Naive thymus-derived CD4-positive, alpha-beta T cell (primary cell): ENCODE measurements at regions not wholly inside any gene's neighbourhood (a gene's known extent, or its start where the extent isn't known, plus 50 kb on each side); places are given as distances from the start of the nearest gene placed in this dataset.

Source experiments
- ATAC-seq: fragments of 150-1000 bp; cut with Tn5 transposase; 2 replicates; pipeline ENCODE4 v1.10.0; 2021; ENCODE audit warnings: mild to moderate bottlenecking, moderate library complexity
- CTCF ChIA-PET: fragments of 350-600 bp; sonication (Branson Sonifier 250); formaldehyde crosslinking; loops from one replicate; lab custom pipeline; 2021; ENCODE audit warnings: antibody characterized with exemption; lab: Charles Lee
- POLR2A ChIA-PET: fragments of 350-600 bp; sonication (Branson Sonifier 250); formaldehyde crosslinking; loops from one replicate; lab custom pipeline; 2021; ENCODE audit warnings: antibody characterized with exemption, inconsistent platforms; lab: Charles Lee
- DNase-seq, 9 donors: peaks; one replicate each; pipeline versions ENCODE4 v3.0.0 to v3.0.0-alpha.2; 2020 to 2022; ENCODE audit warnings: mixed read lengths in 1 of 9
- H3K27ac ChIP-seq: one replicate; pipeline ENCODE4 v1.7.0; 2013; ENCODE audit warnings: mild to moderate bottlenecking, low read depth, low read length, moderate library complexity
- H3K27me3 ChIP-seq, 2 donors: one replicate each; pipeline ENCODE4 v1.7.0; 2013; ENCODE audit warnings: low read length in 2 of 2, mild to moderate bottlenecking in 2 of 2, moderate library complexity in 2 of 2; ENCODE audit not compliant: control insufficient read depth in 2 of 2, insufficient read depth in 2 of 2
- H3K36me3 ChIP-seq, 3 experiments: 1 replicate in 2 of 3; 2 replicates in 1 of 3; pipeline ENCODE4 v1.7.0; 2013; ENCODE audit warnings: low read length in 3 of 3, mild to moderate bottlenecking in 3 of 3, moderate library complexity in 1 of 3; ENCODE audit not compliant: insufficient read depth in 3 of 3, control insufficient read depth in 2 of 3
- H3K4me1 ChIP-seq, 2 donors: one replicate each; pipeline ENCODE4 v1.7.0; 2013; ENCODE audit warnings: low read length in 2 of 2, mild to moderate bottlenecking in 2 of 2, moderate library complexity in 1 of 2; ENCODE audit not compliant: control insufficient read depth in 2 of 2, insufficient read depth in 2 of 2
- H3K4me3 ChIP-seq: 2 replicates; pipeline ENCODE4 v1.7.0; 2013; ENCODE audit warnings: mild to moderate bottlenecking, low read length
- H3K9me3 ChIP-seq, 3 experiments: 1 replicate in 2 of 3; 2 replicates in 1 of 3; pipeline ENCODE4 v1.7.0; 2013; ENCODE audit warnings: low read length in 3 of 3; ENCODE audit not compliant: control insufficient read depth in 2 of 3
- H3K27ac Mint-ChIP-seq, 9 donors: one replicate each; pipeline ENCODE4 v1.8.0; 2020 to 2022; ENCODE audit warnings: mixed read lengths in 9 of 9, mild to moderate bottlenecking in 8 of 9, moderate library complexity in 5 of 9, inconsistent platforms in 2 of 9
- H3K27me3 Mint-ChIP-seq, 5 donors: one replicate each; pipeline ENCODE4 v1.8.0; 2021 to 2022; ENCODE audit warnings: mixed read lengths in 5 of 5, mild to moderate bottlenecking in 1 of 5
- H3K36me3 Mint-ChIP-seq, 5 donors: one replicate each; pipeline ENCODE4 v1.8.0; 2020 to 2022; ENCODE audit warnings: mixed read lengths in 5 of 5, mild to moderate bottlenecking in 3 of 5, inconsistent platforms in 1 of 5
- H3K4me1 Mint-ChIP-seq, 7 donors: one replicate each; pipeline ENCODE4 v1.8.0; 2020 to 2022; ENCODE audit warnings: mixed read lengths in 7 of 7, mild to moderate bottlenecking in 3 of 7, inconsistent platforms in 1 of 7
- H3K4me3 Mint-ChIP-seq, 10 donors: one replicate each; pipeline ENCODE4 v1.8.0; 2020 to 2022; ENCODE audit warnings: mild to moderate bottlenecking in 10 of 10, mixed read lengths in 10 of 10, moderate library complexity in 6 of 10, inconsistent platforms in 2 of 10
- H3K9me3 Mint-ChIP-seq, 11 donors: one replicate each; pipeline ENCODE4 v1.8.0; 2020 to 2022; ENCODE audit warnings: mixed read lengths in 11 of 11, mild to moderate bottlenecking in 4 of 11, inconsistent platforms in 1 of 11, moderate library complexity in 1 of 11
- intact Hi-C, 2 donors: fragments of 100-400 bp; cut with micrococcal nuclease; formaldehyde crosslinking; loops; one replicate each; pipeline ENCODE4 v1.15.1; 2023

GRCh38 chr2:34747643-34748042, 1148.5 kb upstream of the FAM98A start:
- Mint-ChIP-seq H3K27me3 (no peaks in the 10 kb centered on the region), H3K27ac (no peak overlapping the region), H3K4me3 (no peak overlapping the region), H3K9me3 (peaks cover 0 to 7% (median 3%) of the 10 kb centered on the region in 11 donors), H3K4me1 (no peaks in the 10 kb centered on the region), H3K36me3 (no peaks in the 10 kb centered on the region)
- intact Hi-C loops: no loop called here
- Histone ChIP-seq H3K27me3 (no peaks in the 10 kb centered on the region), H3K27ac (no peak overlapping the region), H3K4me1 (no peaks in the 10 kb centered on the region), H3K9me3 (no peaks in the 10 kb centered on the region), H3K4me3 (no peak overlapping the region), H3K36me3 (no peaks in the 10 kb centered on the region)
- POLR2A ChIA-PET: interaction anchor here (0.5 kb wide), 1 partner anchor 198 kb away, joined by 3 read pairs; no protein-coding TSS in a partner anchor
- ATAC-seq: no peak
- no peak for DNase-seq
- CTCF ChIA-PET: no interaction called here

GRCh38 chr2:34738691-34739090, 1139.6 kb upstream of the FAM98A start:
- no peak overlapping the region for H3K4me3 ChIP-seq
- no peaks in the 10 kb centered on the region for H3K9me3 ChIP-seq
- ChIA-PET POLR2A (no interaction called here), CTCF (no interaction called here)
- H3K27me3 ChIP-seq: no peaks in the 10 kb centered on the region
- no peaks in the 10 kb centered on the region for H3K4me1 Mint-ChIP-seq
- intact Hi-C loops: no loop called here
- H3K27ac Mint-ChIP-seq: no peak overlapping the region
- DNase-seq: no peak
- H3K36me3 ChIP-seq: no peaks in the 10 kb centered on the region
- no peak for ATAC-seq
- no peaks in the 10 kb centered on the region for H3K36me3 Mint-ChIP-seq
- H3K4me3 Mint-ChIP-seq: no peak overlapping the region
- no peaks in the 10 kb centered on the region for H3K4me1 ChIP-seq
- H3K27me3 Mint-ChIP-seq: no peaks in the 10 kb centered on the region
- peaks cover 0 to 19% (median 4%) of the 10 kb centered on the region in 11 donors for H3K9me3 Mint-ChIP-seq
- H3K27ac ChIP-seq: no peak overlapping the region

- Mint-ChIP-seq H3K4me1 (no peaks in the 10 kb centered on the region), H3K4me3 (no peak overlapping the region), H3K9me3 (peaks cover 0 to 19% (median 5%) of the 10 kb centered on the region in 11 donors), H3K36me3 (no peaks in the 10 kb centered on the region), H3K27me3 (no peaks in the 10 kb centered on the region), H3K27ac (no peak overlapping the region)
- POLR2A ChIA-PET: no interaction called here
- CTCF ChIA-PET: no interaction called here
- intact Hi-C loops: no loop called here
- ATAC-seq: no peak
- no peak overlapping the region for H3K4me3 ChIP-seq
- H3K27ac ChIP-seq: no peak overlapping the region
- no peaks in the 10 kb centered on the region for H3K9me3 ChIP-seq
- no peaks in the 10 kb centered on the region for H3K4me1 ChIP-seq
- DNase-seq: no peak
- no peaks in the 10 kb centered on the region for H3K36me3 ChIP-seq
- no peaks in the 10 kb centered on the region for H3K27me3 ChIP-seq
Measured at GRCh38 chr2:34737146-34737545, 1138.0 kb upstream of the FAM98A start.

- no peak for ATAC-seq
- ChIA-PET POLR2A (no interaction called here), CTCF (no interaction called here)
- Histone ChIP-seq H3K9me3 (no peaks in the 10 kb centered on the region), H3K4me3 (no peak overlapping the region), H3K27ac (no peak overlapping the region), H3K4me1 (no peaks in the 10 kb centered on the region), H3K27me3 (no peaks in the 10 kb centered on the region), H3K36me3 (no peaks in the 10 kb centered on the region)
- Mint-ChIP-seq H3K36me3 (no peaks in the 10 kb centered on the region), H3K4me3 (no peak overlapping the region), H3K27me3 (no peaks in the 10 kb centered on the region), H3K27ac (no peak overlapping the region), H3K4me1 (no peaks in the 10 kb centered on the region), H3K9me3 (peaks cover 0 to 19% (median 5%) of the 10 kb centered on the region in 11 donors)
- intact Hi-C loops: no loop called here
- DNase-seq: no peak
Measured at GRCh38 chr2:34736482-34736881, 1137.4 kb upstream of the FAM98A start.

- Mint-ChIP-seq H3K36me3 (no peaks in the 10 kb centered on the region), H3K27me3 (no peaks in the 10 kb centered on the region), H3K27ac (no peak overlapping the region), H3K4me1 (no peaks in the 10 kb centered on the region), H3K9me3 (peaks cover 0 to 19% (median 5%) of the 10 kb centered on the region in 11 donors), H3K4me3 (no peak overlapping the region)
- no peak for ATAC-seq
- no peak overlapping the region for H3K4me3 ChIP-seq
- CTCF ChIA-PET: interaction anchor here (0.6 kb wide), 1 partner anchor 629 kb away, joined by 4 read pairs; no protein-coding TSS in a partner anchor
- no peak for DNase-seq
- intact Hi-C loops: no loop called here
- no peaks in the 10 kb centered on the region for H3K27me3 ChIP-seq
- no peaks in the 10 kb centered on the region for H3K9me3 ChIP-seq
- no peaks in the 10 kb centered on the region for H3K4me1 ChIP-seq
- POLR2A ChIA-PET: no interaction called here
- no peaks in the 10 kb centered on the region for H3K36me3 ChIP-seq
- H3K27ac ChIP-seq: no peak overlapping the region
Measured at GRCh38 chr2:34734662-34735061, 1135.6 kb upstream of the FAM98A start.

- Mint-ChIP-seq H3K27me3 (no peaks in the 10 kb centered on the region), H3K27ac (no peak overlapping the region), H3K4me3 (no peak overlapping the region), H3K4me1 (no peaks in the 10 kb centered on the region), H3K9me3 (peaks cover 0 to 19% (median 5%) of the 10 kb centered on the region in 11 donors), H3K36me3 (no peaks in the 10 kb centered on the region)
- ChIA-PET POLR2A (no interaction called here), CTCF (no interaction called here)
- H3K36me3 ChIP-seq: no peaks in the 10 kb centered on the region
- no peak for DNase-seq
- H3K4me3 ChIP-seq: no peak overlapping the region
- no peaks in the 10 kb centered on the region for H3K27me3 ChIP-seq
- H3K4me1 ChIP-seq: no peaks in the 10 kb centered on the region
- intact Hi-C loops: no loop called here
- ATAC-seq: no peak
- no peak overlapping the region for H3K27ac ChIP-seq
- H3K9me3 ChIP-seq: no peaks in the 10 kb centered on the region
Measured at GRCh38 chr2:34734042-34734441, 1134.9 kb upstream of the FAM98A start.

GRCh38 chr2:34731292-34731691, 1132.2 kb upstream of the FAM98A start:
- intact Hi-C loops: no loop called here
- ChIA-PET CTCF (no interaction called here), POLR2A (no interaction called here)
- no peak overlapping the region for H3K4me3 ChIP-seq
- no peak for ATAC-seq
- H3K4me1 Mint-ChIP-seq: peaks cover 0 to 3% (median 0%) of the 10 kb centered on the region in 7 donors
- H3K9me3 ChIP-seq: no peaks in the 10 kb centered on the region
- DNase-seq: no peak
- no peak overlapping the region for H3K4me3 Mint-ChIP-seq
- H3K27ac ChIP-seq: no peak overlapping the region
- H3K27me3 Mint-ChIP-seq: no peaks in the 10 kb centered on the region
- no peaks in the 10 kb centered on the region for H3K36me3 Mint-ChIP-seq
- H3K9me3 Mint-ChIP-seq: peaks cover 0 to 6% (median 2%) of the 10 kb centered on the region in 11 donors
- no peak overlapping the region for H3K27ac Mint-ChIP-seq
- H3K36me3 ChIP-seq: no peaks in the 10 kb centered on the region
- H3K27me3 ChIP-seq: no peaks in the 10 kb centered on the region
- no peaks in the 10 kb centered on the region for H3K4me1 ChIP-seq
